Esophagus squamous epithelium (tissue), 5 donors: ENCODE measurements at regions not wholly inside any gene's neighbourhood (a gene's known extent, or its start where the extent isn't known, plus 50 kb on each side); places are given as distances from the start of the nearest gene placed in this dataset.

Source experiments
- DNase-seq: peaks from one replicate; lab custom pipeline; 2025; lab: John Stamatoyannopoulos, UW
- H3K27ac ChIP-seq, 4 donors: fragments of 200-600 bp; sonication (generic); one replicate each; pipeline ENCODE4 v1.5.1; 2016 to 2019; ENCODE audit warnings: mild to moderate bottlenecking in 1 of 4
- H3K27me3 ChIP-seq, 4 donors: fragments of 200-600 bp; sonication (generic); 1 replicate in 3 of 4; 2 replicates in 1 of 4; pipeline versions ENCODE4 v1.5.1 to v1.6.0; 2017 to 2021; ENCODE audit warnings: antibody characterized with exemption in 1 of 4
- H3K36me3 ChIP-seq, 3 donors: fragments of 200-600 bp; sonication (generic); one replicate each; pipeline ENCODE4 v1.5.1; 2016 to 2019
- H3K4me1 ChIP-seq, 3 donors: fragments of 200-600 bp; sonication (generic); one replicate each; pipeline ENCODE4 v1.5.1; 2017 to 2019
- H3K4me3 ChIP-seq, 4 donors: fragments of 200-600 bp; sonication (generic); 1 replicate in 3 of 4; 2 replicates in 1 of 4; pipeline ENCODE4 v1.5.1; 2016 to 2019; ENCODE audit warnings: mild to moderate bottlenecking in 2 of 4, moderate library complexity in 1 of 4
- H3K9me3 ChIP-seq, 3 donors: fragments of 200-600 bp; sonication (generic); one replicate each; pipeline ENCODE4 v1.5.1; 2016 to 2019
- CTCF ChIP-seq, 6 experiments: fragments of 450-650 bp in 4 of 6; fragments of 200-600 bp in 2 of 6; sonication (generic) in 2 of 6; IDR thresholded peaks; one replicate each; pipeline ENCODE4 v1.5.1; 2016 to 2019; ENCODE audit warnings: antibody characterized with exemption in 6 of 6, mild to moderate bottlenecking in 4 of 6, moderate library complexity in 4 of 6
- POLR2A ChIP-seq, 4 donors: fragments of 450-650 bp; IDR thresholded peaks; one replicate each; pipeline ENCODE4 v1.6.1; 2017; ENCODE audit warnings: antibody characterized with exemption in 4 of 4, mild to moderate bottlenecking in 4 of 4, moderate library complexity in 3 of 4
- WGBS, 2 donors: methylation state at CpG; one replicate each; pipeline ENCODE4 v1.1.5; 2018; 5-methylcytosine and 5-hydroxymethylcytosine counted together
- intact Hi-C: fragments of 100-400 bp; cut with DNase I; formaldehyde crosslinking; loops from one replicate; pipeline ENCODE4 v1.15.0; 2022
- donor health status: DM: yes; HTN: yes; CAD: no.

- WGBS, 2 donors = 40 to 45% methylated on average over 1 of the region's 1 CpG
- no peaks in the 10 kb centered on the region for H3K36me3 ChIP-seq
- H3K9me3 ChIP-seq = no peaks in the 10 kb centered on the region
- no peak overlapping the region for H3K27ac ChIP-seq
- no peak for TF ChIP-seq POLR2A (IDR thresholded peaks at IDR 0.05)
- no peak for TF ChIP-seq CTCF (IDR thresholded peaks at IDR 0.05)
- no peak overlapping the region for H3K4me3 ChIP-seq
- no peaks in the 10 kb centered on the region for H3K27me3 ChIP-seq
- peaks cover 0 to 5% (median 0%) of the 10 kb centered on the region in 3 donors for H3K4me1 ChIP-seq
- intact Hi-C loops = no loop called here
- no peak for DNase-seq
Observed at GRCh38 chr4:126123611-126124325, 809.0 kb downstream of the FAT4 start.

DNA sequence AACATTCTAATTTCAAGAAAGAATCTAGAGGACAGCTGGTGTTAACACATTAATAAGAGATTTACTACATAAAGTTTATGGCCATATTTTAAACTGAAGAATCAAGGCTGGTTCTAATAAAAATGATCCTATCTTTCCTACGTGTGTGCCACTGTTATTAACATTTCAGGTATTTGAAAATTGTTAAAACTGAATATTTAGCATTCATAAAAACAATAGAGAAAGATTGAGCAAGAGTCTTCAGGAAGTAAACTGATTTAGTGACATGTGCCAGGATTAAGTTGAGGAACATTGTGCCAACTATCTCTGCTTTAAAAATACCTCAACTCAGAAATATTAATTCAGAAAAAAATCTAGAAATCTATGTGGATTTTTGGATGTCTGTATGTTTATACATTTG lies 810.1 kb downstream of the FAT4 start:
- peaks cover 0 to 5% (median 0%) of the 10 kb centered on the region in 3 donors for H3K4me1 ChIP-seq
- no peaks in the 10 kb centered on the region for H3K9me3 ChIP-seq
- TF ChIP-seq POLR2A (IDR thresholded peaks at IDR 0.05) (no peak), CTCF (IDR thresholded peaks at IDR 0.05) (no peak)
- intact Hi-C loops = no loop called here
- 13 to 25% methylated on average over 1 of the region's 1 CpG for WGBS, 2 donors
- H3K4me3 ChIP-seq = no peak overlapping the region
- no peak for DNase-seq
- no peaks in the 10 kb centered on the region for H3K36me3 ChIP-seq
- no peaks in the 10 kb centered on the region for H3K27me3 ChIP-seq
- H3K27ac ChIP-seq = no peak overlapping the region

GRCh38 chr4:126130215-126130614 lies 815.5 kb downstream of the FAT4 start:
- no peak overlapping the region for H3K27ac ChIP-seq
- H3K36me3 ChIP-seq = no peaks in the 10 kb centered on the region
- no peaks in the 10 kb centered on the region for H3K4me1 ChIP-seq
- no peak overlapping the region for H3K4me3 ChIP-seq
- TF ChIP-seq POLR2A (IDR thresholded peaks at IDR 0.05) (no peak), CTCF (IDR thresholded peaks at IDR 0.05) (no peak)
- H3K27me3 ChIP-seq = no peaks in the 10 kb centered on the region
- no peaks in the 10 kb centered on the region for H3K9me3 ChIP-seq
- intact Hi-C loops = no loop called here
- DNase-seq = no peak

GRCh38 chr4:126136922-126137781 lies 822.4 kb downstream of the FAT4 start:
- H3K36me3 ChIP-seq = no peaks in the 10 kb centered on the region
- 81 to 83% methylated on average over 5 of the region's 5 CpGs for WGBS, 2 donors
- no peak overlapping the region for H3K4me3 ChIP-seq
- intact Hi-C loops = no loop called here
- no peak overlapping the region for H3K27ac ChIP-seq
- no peaks in the 10 kb centered on the region for H3K4me1 ChIP-seq
- TF ChIP-seq POLR2A (IDR thresholded peaks at IDR 0.05) (no peak), CTCF (IDR thresholded peaks at IDR 0.05) (no peak)
- DNase-seq = no peak
- H3K9me3 ChIP-seq = no peaks in the 10 kb centered on the region
- H3K27me3 ChIP-seq = no peaks in the 10 kb centered on the region

GRCh38 chr4:126137782-126138170 lies 823.0 kb downstream of the FAT4 start:
- H3K4me1 ChIP-seq = no peaks in the 10 kb centered on the region
- intact Hi-C loops = no loop called here
- H3K27ac ChIP-seq = no peak overlapping the region
- no peaks in the 10 kb centered on the region for H3K36me3 ChIP-seq
- H3K9me3 ChIP-seq = no peaks in the 10 kb centered on the region
- H3K27me3 ChIP-seq = no peaks in the 10 kb centered on the region
- TF ChIP-seq CTCF (IDR thresholded peaks at IDR 0.05) (no peak), POLR2A (IDR thresholded peaks at IDR 0.05) (no peak)
- H3K4me3 ChIP-seq = no peak overlapping the region
- no peak for DNase-seq
